B cell (primary cell): ENCODE measurements at regions not wholly inside any gene's neighbourhood (a gene's known extent, or its start where the extent isn't known, plus 50 kb on each side); places are given as distances from the start of the nearest gene placed in this dataset.

Experiments used
- ATAC-seq: fragments of 200-7000 bp; cut with Tn5 transposase; one replicate; pipeline ENCODE4 v1.10.0; 2021; ENCODE audit warnings: low read depth, mild to moderate bottlenecking, moderate number of reproducible peaks, moderate library complexity
- CTCF ChIA-PET: fragments of 350-600 bp; sonication (Branson Sonifier 250); formaldehyde crosslinking; loops from one replicate; lab custom pipeline; 2021; ENCODE audit warnings: antibody characterized with exemption, inconsistent platforms; lab: Charles Lee
- POLR2A ChIA-PET: fragments of 350-600 bp; sonication (Branson Sonifier 250); formaldehyde crosslinking; loops from one replicate; lab custom pipeline; 2021; ENCODE audit warnings: antibody characterized with exemption; lab: Charles Lee
- DNase-seq: peaks from one replicate; pipeline ENCODE4 v3.0.0; 2013
- H2AFZ ChIP-seq: 2 replicates; pipeline ENCODE4 v1.6.1; 2012; ENCODE audit warnings: mild to moderate bottlenecking, low read depth, low read length; ENCODE audit not compliant: insufficient read depth, poor library complexity, severe bottlenecking
- H3K27ac ChIP-seq, 2 donors: 1 replicate in 1 of 2; 2 replicates in 1 of 2; pipeline ENCODE4 v1.5.1; 2012 to 2013; ENCODE audit warnings: low read length in 2 of 2, mild to moderate bottlenecking in 2 of 2, moderate library complexity in 1 of 2
- H3K27me3 ChIP-seq, 4 experiments: fragments of 200-600 bp in 1 of 4; sonication (generic) in 1 of 4; replicated peaks in 1 of 4; 1 replicate in 2 of 4; 2 replicates in 2 of 4; pipeline versions ENCODE4 v1.6.1 to v1.7.0; 2013 to 2016; ENCODE audit warnings: low read length in 3 of 4, mild to moderate bottlenecking in 2 of 4, mixed read lengths in 1 of 4, moderate library complexity in 1 of 4; ENCODE audit not compliant: insufficient read depth in 4 of 4, control insufficient read depth in 3 of 4; ENCODE audit errors: control extremely low read depth in 1 of 4
- H3K36me3 ChIP-seq, 2 experiments: replicated peaks in 1 of 2; 1 replicate in 1 of 2; 2 replicates in 1 of 2; pipeline versions ENCODE4 v1.6.1 to v1.7.1; 2013; ENCODE audit warnings: low read length in 1 of 2; ENCODE audit not compliant: insufficient read depth in 2 of 2, control insufficient read depth in 1 of 2; ENCODE audit errors: control extremely low read depth in 1 of 2, extremely low read depth in 1 of 2
- H3K4me1 ChIP-seq, 2 donors: fragments of 200-600 bp in 1 of 2; sonication (generic) in 1 of 2; 1 replicate in 1 of 2; 2 replicates in 1 of 2; pipeline versions ENCODE4 v1.5.1 to v1.6.1; 2013 to 2017; ENCODE audit warnings: low read length in 2 of 2; ENCODE audit not compliant: control insufficient read depth in 2 of 2, insufficient read depth in 2 of 2
- H3K4me2 ChIP-seq: replicated peaks from 2 replicates; pipeline ENCODE3; 2012; ENCODE audit warnings: mild to moderate bottlenecking, low read depth, low read length; ENCODE audit not compliant: poor library complexity, severe bottlenecking
- H3K4me3 ChIP-seq, 5 experiments: fragments of 200-600 bp in 1 of 5; sonication (generic) in 1 of 5; 1 replicate in 3 of 5; 2 replicates in 2 of 5; pipeline versions ENCODE4 v1.5.1 to v1.7.0; 2011 to 2016; ENCODE audit warnings: low read length in 4 of 5, mild to moderate bottlenecking in 4 of 5, low read depth in 2 of 5, control low read depth in 1 of 5, moderate library complexity in 1 of 5; ENCODE audit not compliant: insufficient read depth in 1 of 5; ENCODE audit errors: control extremely low read depth in 1 of 5, extremely low read depth in 1 of 5
- H3K79me2 ChIP-seq: fragments of 200-600 bp; sonication (generic); one replicate; pipeline ENCODE4 v1.6.0; 2016; ENCODE audit warnings: low read length; ENCODE audit not compliant: control insufficient read depth, insufficient read depth
- H3K9ac ChIP-seq: fragments of 200-600 bp; sonication (generic); 2 replicates; pipeline ENCODE4 v1.6.1; 2017; ENCODE audit warnings: mild to moderate bottlenecking, low read length, moderate library complexity
- H3K9me3 ChIP-seq, 3 donors: one replicate each; pipeline versions ENCODE4 v1.6.1 to v1.7.1; 2013; ENCODE audit warnings: low read length in 2 of 3; ENCODE audit not compliant: control insufficient read depth in 2 of 3, insufficient read depth in 1 of 3; ENCODE audit errors: control extremely low read depth in 1 of 3
- H4K20me1 ChIP-seq: 2 replicates; pipeline ENCODE4 v1.6.0; 2012; ENCODE audit warnings: mild to moderate bottlenecking, low read length; ENCODE audit not compliant: insufficient read depth, control insufficient read depth, poor library complexity, severe bottlenecking
- H3K27ac Mint-ChIP-seq: one replicate; pipeline ENCODE4 v1.8.0; 2021; ENCODE audit warnings: mixed read lengths
- H3K27me3 Mint-ChIP-seq: one replicate; pipeline ENCODE4 v1.8.0; 2021; ENCODE audit warnings: mixed read lengths
- H3K4me1 Mint-ChIP-seq: one replicate; pipeline ENCODE4 v1.8.0; 2021; ENCODE audit warnings: mixed read lengths
- H3K4me3 Mint-ChIP-seq: one replicate; pipeline ENCODE4 v1.8.0; 2021; ENCODE audit warnings: mixed read lengths
- H3K9me3 Mint-ChIP-seq: one replicate; pipeline ENCODE4 v1.8.0; 2022; ENCODE audit warnings: mixed read lengths; ENCODE audit not compliant: insufficient read depth
- CTCF ChIP-seq: fragments of 200-600 bp; IDR thresholded peaks from one replicate; pipeline ENCODE4 v1.8.0; 2022; ENCODE audit warnings: antibody characterized with exemption, mild to moderate bottlenecking
- EZH2 ChIP-seq: IDR thresholded peaks from 2 replicates; pipeline ENCODE4 v1.6.1; 2012; ENCODE audit warnings: borderline replicate concordance, low read depth, mild to moderate bottlenecking, moderate library complexity, low read length; ENCODE audit not compliant: insufficient read depth, poor library complexity, severe bottlenecking
- WGBS: methylation state at CpG from one replicate; pipeline ENCODE4 v1.1.5; 2013; ENCODE audit warnings: missing lambda C conversion rate; ENCODE audit not compliant: insufficient coverage; 5-methylcytosine and 5-hydroxymethylcytosine counted together
- intact Hi-C: fragments of 100-400 bp; cut with micrococcal nuclease; formaldehyde crosslinking; loops from one replicate; pipeline ENCODE4 v1.10.0; 2022

GRCh38 chr2:164048729-164049128 is 312.9 kb upstream of the FIGN start:
- intact Hi-C loops, result no loop called here
- Histone ChIP-seq H3K9me3 (no peaks in the 10 kb centered on the region), H2AFZ (no peak overlapping the region), H3K27me3 (no peaks in the 10 kb centered on the region), H3K36me3 (no peaks in the 10 kb centered on the region), H3K27ac (no peak overlapping the region), H3K79me2 (no peaks in the 10 kb centered on the region), H3K4me1 (no peaks in the 10 kb centered on the region), H3K9ac (no peak overlapping the region), H4K20me1 (no peaks in the 10 kb centered on the region), H3K4me2 (no peak overlapping the region), H3K4me3 (no peak overlapping the region)
- POLR2A ChIA-PET, result no interaction called here
- Mint-ChIP-seq H3K4me3 (no peak overlapping the region), H3K27me3 (no peaks in the 10 kb centered on the region), H3K27ac (no peak overlapping the region), H3K9me3 (no peaks in the 10 kb centered on the region), H3K4me1 (no peaks in the 10 kb centered on the region)
- no peak for DNase-seq
- CTCF ChIA-PET, result no interaction called here
- no peak for ATAC-seq
- TF ChIP-seq EZH2 (no peak), CTCF (no peak)

GRCh38 chr2:164046040-164046439 is 310.2 kb upstream of the FIGN start:
- no peaks in the 10 kb centered on the region for H3K9me3 Mint-ChIP-seq
- Histone ChIP-seq H3K4me2 (no peak overlapping the region), H2AFZ (no peak overlapping the region), H3K4me1 (no peaks in the 10 kb centered on the region), H3K27me3 (no peaks in the 10 kb centered on the region), H3K36me3 (no peaks in the 10 kb centered on the region), H3K9ac (no peak overlapping the region), H4K20me1 (no peaks in the 10 kb centered on the region), H3K9me3 (peaks cover 0 to 5% (median 0%) of the 10 kb centered on the region in 3 donors), H3K27ac (no peak overlapping the region), H3K79me2 (no peaks in the 10 kb centered on the region), H3K4me3 (no peak overlapping the region)
- H3K27ac Mint-ChIP-seq, result no peak overlapping the region
- ATAC-seq (no peak), DNase-seq (no peak)
- TF ChIP-seq CTCF, result no peak
- no peak for TF ChIP-seq EZH2
- H3K4me3 Mint-ChIP-seq, result no peak overlapping the region
- CTCF ChIA-PET, result no interaction called here
- no peaks in the 10 kb centered on the region for H3K4me1 Mint-ChIP-seq
- WGBS, result no CpG with 5 or more reads among the region's 2 CpGs
- POLR2A ChIA-PET, result no interaction called here
- intact Hi-C loops, result no loop called here
- H3K27me3 Mint-ChIP-seq, result no peaks in the 10 kb centered on the region
